ENCODE measurements at regions not wholly inside any gene's neighbourhood (a gene's known extent, or its start where the extent isn't known, plus 50 kb on each side); places are given as distances from the start of the nearest gene placed in this dataset.

- H3K9me3 ChIP-seq: no peaks in the 10 kb centered on the region
- WGBS: 83% methylated on average over 1 of the region's 1 CpG
- peaks cover 20% of the 10 kb centered on the region for H3K4me1 ChIP-seq
- no peak overlapping the region for H3K27ac ChIP-seq
- no peaks in the 10 kb centered on the region for H3K36me3 ChIP-seq
- TF ChIP-seq POLR2A (IDR thresholded peaks at IDR 0.05): no peak
- no peak for TF ChIP-seq EP300 (IDR thresholded peaks at IDR 0.05)
- TF ChIP-seq POLR2AphosphoS5 (IDR thresholded peaks at IDR 0.05): no peak
- TF ChIP-seq CTCF (IDR thresholded peaks at IDR 0.05): no peak
- H3K27me3 ChIP-seq: no peaks in the 10 kb centered on the region
- DNase-seq (ENCODE audit: low spot score in 2 of 2): no peak
- no peak overlapping the region for H3K4me3 ChIP-seq
Observed at GRCh38 chr14:97644365-97644764, 847.2 kb downstream of the VRK1 start.

GRCh38 chr14:97649752-97650151, 852.6 kb downstream of the VRK1 start:
- H3K4me3 ChIP-seq: no peak overlapping the region
- TF ChIP-seq EP300 (IDR thresholded peaks at IDR 0.05) (no peak), CTCF (IDR thresholded peaks at IDR 0.05) (no peak), POLR2A (IDR thresholded peaks at IDR 0.05) (no peak), POLR2AphosphoS5 (IDR thresholded peaks at IDR 0.05) (no peak)
- H3K27me3 ChIP-seq: no peaks in the 10 kb centered on the region
- no peaks in the 10 kb centered on the region for H3K36me3 ChIP-seq
- DNase-seq (ENCODE audit: low spot score in 2 of 2): no peak
- H3K4me1 ChIP-seq: peaks cover 1% of the 10 kb centered on the region
- WGBS: 85% methylated on average over 5 of the region's 5 CpGs
- H3K27ac ChIP-seq: no peak overlapping the region
- H3K9me3 ChIP-seq: no peaks in the 10 kb centered on the region

DNA sequence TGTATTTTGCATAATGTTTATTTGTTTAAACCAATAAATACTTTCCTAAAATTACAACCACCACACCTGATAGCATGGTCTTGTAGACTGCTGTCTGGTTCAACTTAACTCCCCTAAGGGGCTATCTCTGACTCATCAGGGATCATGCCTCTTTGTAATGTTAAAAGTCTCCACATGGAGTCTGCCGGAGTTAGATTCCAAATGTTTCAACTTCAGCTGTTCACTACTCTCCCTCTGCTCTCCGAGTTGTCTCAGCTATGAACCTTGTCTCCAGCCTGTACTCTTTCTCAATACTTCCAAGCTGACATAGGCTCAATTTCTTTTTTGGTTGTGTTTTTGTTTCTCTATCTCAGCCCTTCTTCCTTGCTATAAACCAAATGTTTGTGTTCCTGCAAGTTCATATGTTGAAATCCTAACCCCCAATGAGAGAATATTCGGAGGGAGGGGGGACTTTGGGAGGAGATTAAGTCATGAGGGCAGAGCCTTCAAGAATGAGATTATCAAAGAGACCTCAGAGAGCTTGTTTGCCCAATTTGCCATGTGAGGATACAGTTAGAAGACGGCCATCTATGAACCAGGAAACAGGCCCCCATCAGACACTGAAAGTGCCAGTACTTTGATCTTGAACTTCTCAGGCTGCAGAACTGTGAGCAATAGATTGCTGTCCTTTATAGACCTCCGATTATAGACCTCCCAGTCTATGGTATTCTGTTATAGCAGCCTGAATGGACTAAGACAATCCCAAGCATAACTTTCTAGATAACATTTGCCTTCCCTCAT, 858.2 kb downstream of the VRK1 start:
- Histone ChIP-seq H3K9me3 (no peaks in the 10 kb centered on the region), H3K4me1 (peaks cover 9% of the 10 kb centered on the region), H3K27ac (no peak overlapping the region), H3K4me3 (no peak overlapping the region), H3K36me3 (no peaks in the 10 kb centered on the region), H3K27me3 (no peaks in the 10 kb centered on the region)
- no peak for DNase-seq (ENCODE audit: low spot score in 2 of 2)
- 47% methylated on average over 5 of the region's 5 CpGs for WGBS
- TF ChIP-seq CTCF (IDR thresholded peaks at IDR 0.05) (no peak), EP300 (IDR thresholded peaks at IDR 0.05) (no peak), POLR2A (IDR thresholded peaks at IDR 0.05) (no peak), POLR2AphosphoS5 (IDR thresholded peaks at IDR 0.05) (no peak)

DNA sequence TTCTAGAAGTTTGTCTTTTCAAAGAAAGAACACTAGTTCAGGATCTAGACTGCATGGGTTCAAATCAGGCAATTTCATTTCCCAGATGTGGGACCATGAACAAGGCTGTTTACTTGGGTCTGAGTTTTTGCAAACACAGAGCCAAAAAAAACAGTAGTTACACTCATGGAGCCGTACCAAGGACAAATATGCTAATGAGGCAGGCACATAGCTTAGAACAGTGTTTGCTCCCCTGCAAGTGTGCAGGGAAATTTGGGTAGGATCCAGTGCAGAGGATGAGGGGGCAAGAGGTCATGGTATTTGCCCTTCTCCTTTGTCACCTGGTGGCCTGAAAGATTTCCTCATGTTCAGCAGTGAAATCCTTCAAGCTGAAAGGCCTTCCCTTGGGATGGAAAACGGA, 860.4 kb downstream of the VRK1 start:
- WGBS: 88% methylated on average over 2 of the region's 2 CpGs
- Histone ChIP-seq H3K4me3 (no peak overlapping the region), H3K36me3 (no peaks in the 10 kb centered on the region), H3K27ac (no peak overlapping the region), H3K27me3 (no peaks in the 10 kb centered on the region), H3K9me3 (no peaks in the 10 kb centered on the region), H3K4me1 (peaks cover 9% of the 10 kb centered on the region)
- no peak for TF ChIP-seq POLR2A (IDR thresholded peaks at IDR 0.05)
- TF ChIP-seq POLR2AphosphoS5 (IDR thresholded peaks at IDR 0.05): no peak
- TF ChIP-seq EP300 (IDR thresholded peaks at IDR 0.05): no peak
- no peak for TF ChIP-seq CTCF (IDR thresholded peaks at IDR 0.05)
- DNase-seq (ENCODE audit: low spot score in 2 of 2): no peak

GRCh38 chr14:97687944-97688630, 890.9 kb downstream of the VRK1 start:
- no peaks in the 10 kb centered on the region for H3K9me3 ChIP-seq
- H3K4me3 ChIP-seq: no peak overlapping the region
- peak in 1 of 3 donors; percentile 32 for TF ChIP-seq POLR2AphosphoS5 (IDR thresholded peaks at IDR 0.05)
- no peak for TF ChIP-seq EP300 (IDR thresholded peaks at IDR 0.05)
- peak in 1 of 2 donors; percentile 80 for DNase-seq (ENCODE audit: low spot score in 2 of 2)
- H3K36me3 ChIP-seq: no peaks in the 10 kb centered on the region
- WGBS: 84% methylated on average over 6 of the region's 6 CpGs
- peaks cover 5% of the 10 kb centered on the region for H3K4me1 ChIP-seq
- H3K27ac ChIP-seq: peak overlapping the region; percentile 50
- H3K27me3 ChIP-seq: no peaks in the 10 kb centered on the region

Measured in suprapubic skin (tissue), 4 donors.